ENCODE measurements at regions not wholly inside any gene's neighbourhood (a gene's known extent, or its start where the extent isn't known, plus 50 kb on each side); places are given as distances from the start of the nearest gene placed in this dataset.
A peak's percentile ranks its signal among the peaks of the same experiment; 100 is the strongest.

DNA sequence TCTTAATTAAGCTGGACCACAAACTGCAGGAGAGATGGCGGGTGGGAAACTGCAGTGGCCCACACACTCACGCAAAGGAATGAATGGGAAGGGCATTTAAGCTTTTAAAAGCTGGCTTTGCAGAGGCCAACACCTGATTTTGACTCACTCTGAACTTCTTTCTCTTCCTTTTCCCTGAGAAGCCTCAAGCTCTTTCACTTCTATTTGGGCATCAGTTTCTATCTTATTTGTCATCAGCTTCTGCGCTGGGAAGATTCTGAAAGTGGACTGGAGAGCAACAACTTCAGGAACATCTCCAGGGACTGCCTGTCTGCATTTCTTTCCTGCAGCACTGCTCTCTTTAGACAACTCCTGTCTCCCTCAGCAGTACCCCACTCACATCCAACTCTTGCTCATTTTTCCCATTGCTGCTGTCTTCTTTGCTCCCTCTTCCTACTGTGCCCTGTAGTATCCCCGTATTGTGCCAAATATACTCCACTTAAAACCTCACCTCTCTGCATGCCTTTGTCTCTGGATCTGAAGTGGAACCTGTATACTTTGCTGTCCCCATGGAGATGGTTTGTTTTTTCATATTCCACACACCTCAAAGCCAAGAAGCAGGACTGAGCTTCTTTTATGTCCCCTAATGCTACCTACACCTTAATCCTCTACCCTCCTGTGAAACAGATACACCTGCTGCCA, 143.3 kb upstream of the JUN start:
- DNase-seq (ENCODE audit: low read depth, low spot score) (no peak), FAIRE-seq (peak; percentile 67)
- peak overlapping the region; percentile 54 for H3K4me2 ChIP-seq (ENCODE audit: control insufficient read depth, extremely low read depth, insufficient read depth, low read depth, low read length)
- H3K9me3 ChIP-seq (ENCODE audit: control insufficient read depth, low read depth, low read length), result no peaks in the 10 kb centered on the region
- no peaks in the 10 kb centered on the region for H3K79me2 ChIP-seq (ENCODE audit: control insufficient read depth, insufficient read depth, low read length)
- H3K4me1 ChIP-seq (ENCODE audit: control insufficient read depth, extremely low read depth, insufficient read depth, low read length), result peaks cover 60% of the 10 kb centered on the region
- no peaks in the 10 kb centered on the region for H4K20me1 ChIP-seq (ENCODE audit: control insufficient read depth, extremely low read depth, insufficient read depth, low read length)
- H3K27ac ChIP-seq (ENCODE audit: control insufficient read depth, insufficient read depth, low read length), result peak overlapping the region; percentile 76
- H3K9me1 ChIP-seq (ENCODE audit: control insufficient read depth, extremely low read depth, insufficient read depth, low read length), result no peaks in the 10 kb centered on the region
- H3K27me3 ChIP-seq (ENCODE audit: control insufficient read depth, extremely low read depth, insufficient read depth, low read length), result no peaks in the 10 kb centered on the region
- dilution Hi-C loops (cut with MboI; ENCODE audit: extremely low pct_ligation_motif_present, low sequenced_read_pairs), result no loop called here
- no peak overlapping the region for H2AFZ ChIP-seq (ENCODE audit: control insufficient read depth, low read length)
- peak overlapping the region; percentile 51 for H3K9ac ChIP-seq (ENCODE audit: control insufficient read depth, extremely low read depth, insufficient read depth, low read length)
- TF ChIP-seq EZH2 (IDR thresholded peaks at IDR 0.05; ENCODE audit: low read length), result no peak
- TF ChIP-seq, protein P1, sequence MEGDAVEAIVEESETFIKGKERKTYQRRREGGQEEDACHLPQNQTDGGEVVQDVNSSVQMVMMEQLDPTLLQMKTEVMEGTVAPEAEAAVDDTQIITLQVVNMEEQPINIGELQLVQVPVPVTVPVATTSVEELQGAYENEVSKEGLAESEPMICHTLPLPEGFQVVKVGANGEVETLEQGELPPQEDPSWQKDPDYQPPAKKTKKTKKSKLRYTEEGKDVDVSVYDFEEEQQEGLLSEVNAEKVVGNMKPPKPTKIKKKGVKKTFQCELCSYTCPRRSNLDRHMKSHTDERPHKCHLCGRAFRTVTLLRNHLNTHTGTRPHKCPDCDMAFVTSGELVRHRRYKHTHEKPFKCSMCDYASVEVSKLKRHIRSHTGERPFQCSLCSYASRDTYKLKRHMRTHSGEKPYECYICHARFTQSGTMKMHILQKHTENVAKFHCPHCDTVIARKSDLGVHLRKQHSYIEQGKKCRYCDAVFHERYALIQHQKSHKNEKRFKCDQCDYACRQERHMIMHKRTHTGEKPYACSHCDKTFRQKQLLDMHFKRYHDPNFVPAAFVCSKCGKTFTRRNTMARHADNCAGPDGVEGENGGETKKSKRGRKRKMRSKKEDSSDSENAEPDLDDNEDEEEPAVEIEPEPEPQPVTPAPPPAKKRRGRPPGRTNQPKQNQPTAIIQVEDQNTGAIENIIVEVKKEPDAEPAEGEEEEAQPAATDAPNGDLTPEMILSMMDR (optimal IDR thresholded peaks at IDR 0.05 in 1 of 3, IDR thresholded peaks at IDR 0.05 in 1 of 3, conservative IDR thresholded peaks at IDR 0.05 in 1 of 3; ENCODE audit: extremely low read depth in 1 of 3, insufficient read depth in 2 of 3, low read length in 3 of 3), result no peak
- no peaks in the 10 kb centered on the region for H3K36me3 ChIP-seq (ENCODE audit: control insufficient read depth in 2 of 2, extremely low read depth in 1 of 2, insufficient read depth in 2 of 2, low read length in 2 of 2)
- no peak overlapping the region for H3K4me3 ChIP-seq (ENCODE audit: control insufficient read depth in 2 of 3, extremely low read depth in 1 of 3, insufficient read depth in 2 of 3, low read depth in 1 of 3, low read length in 3 of 3)

DNA sequence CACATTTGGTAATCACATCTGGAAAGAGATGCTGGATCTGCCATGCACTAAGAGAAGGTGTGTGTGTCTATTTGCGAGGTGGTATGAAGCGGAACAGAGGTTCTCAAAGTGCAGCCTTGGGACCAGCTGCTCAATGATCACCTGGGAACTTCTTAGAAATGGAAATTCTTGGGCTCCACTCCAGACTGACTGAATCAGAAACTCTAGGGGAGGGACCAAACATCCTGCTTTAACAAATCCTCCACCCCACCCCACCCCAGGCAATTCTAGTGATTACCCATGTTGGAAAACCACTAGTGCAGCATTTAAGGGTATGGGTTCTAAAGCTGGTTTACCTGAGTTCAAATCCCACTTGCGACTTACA, 143.9 kb upstream of the JUN start:
- Histone ChIP-seq H4K20me1 (ENCODE audit: control insufficient read depth, extremely low read depth, insufficient read depth, low read length) (no peaks in the 10 kb centered on the region), H3K27me3 (ENCODE audit: control insufficient read depth, extremely low read depth, insufficient read depth, low read length) (no peaks in the 10 kb centered on the region), H2AFZ (ENCODE audit: control insufficient read depth, low read length) (no peak overlapping the region), H3K4me1 (ENCODE audit: control insufficient read depth, extremely low read depth, insufficient read depth, low read length) (peaks cover 60% of the 10 kb centered on the region), H3K27ac (ENCODE audit: control insufficient read depth, insufficient read depth, low read length) (peak overlapping the region; percentile 76), H3K9me3 (ENCODE audit: control insufficient read depth, low read depth, low read length) (no peaks in the 10 kb centered on the region), H3K79me2 (ENCODE audit: control insufficient read depth, insufficient read depth, low read length) (no peaks in the 10 kb centered on the region), H3K9ac (ENCODE audit: control insufficient read depth, extremely low read depth, insufficient read depth, low read length) (peak overlapping the region; percentile 51), H3K9me1 (ENCODE audit: control insufficient read depth, extremely low read depth, insufficient read depth, low read length) (no peaks in the 10 kb centered on the region), H3K4me2 (ENCODE audit: control insufficient read depth, extremely low read depth, insufficient read depth, low read depth, low read length) (peak overlapping the region; percentile 54), H3K4me3 (ENCODE audit: control insufficient read depth in 2 of 3, extremely low read depth in 1 of 3, insufficient read depth in 2 of 3, low read depth in 1 of 3, low read length in 3 of 3) (no peak overlapping the region), H3K36me3 (ENCODE audit: control insufficient read depth in 2 of 2, extremely low read depth in 1 of 2, insufficient read depth in 2 of 2, low read length in 2 of 2) (no peaks in the 10 kb centered on the region)
- no peak for TF ChIP-seq EZH2 (IDR thresholded peaks at IDR 0.05; ENCODE audit: low read length)
- TF ChIP-seq, protein P1 (optimal IDR thresholded peaks at IDR 0.05 in 1 of 3, IDR thresholded peaks at IDR 0.05 in 1 of 3, conservative IDR thresholded peaks at IDR 0.05 in 1 of 3; ENCODE audit: extremely low read depth in 1 of 3, insufficient read depth in 2 of 3, low read length in 3 of 3), result no peak
- FAIRE-seq (peak; percentile 84), DNase-seq (ENCODE audit: low read depth, low spot score) (no peak)
- dilution Hi-C loops (cut with MboI; ENCODE audit: extremely low pct_ligation_motif_present, low sequenced_read_pairs), result no loop called here
